K562 (cell line): ENCODE measurements at regions not wholly inside any gene's neighbourhood (a gene's known extent, or its start where the extent isn't known, plus 50 kb on each side); places are given as distances from the start of the nearest gene placed in this dataset.

Source experiments
- AFF1 ChIP-seq, 2 experiments: fragments of 450-650 bp; IDR thresholded peaks; 2 replicates each; pipeline ENCODE4 v1.6.1; 2018; ENCODE audit warnings: mild to moderate bottlenecking in 2 of 2, low read depth in 1 of 2; ENCODE audit not compliant: partially characterized antibody in 2 of 2
- FOXP1 ChIP-seq: sonication (generic); formaldehyde crosslinking; IDR thresholded peaks from 2 replicates; pipeline ENCODE4 v1.8.0; 2022; ENCODE audit warnings: mild to moderate bottlenecking, missing genetic modification reagents
- MAFF ChIP-seq: IDR thresholded peaks from 2 replicates; pipeline ENCODE4 v1.6.1; 2012; ENCODE audit warnings: low read length, improper control_type of control experiment
- PBX2 ChIP-seq, 2 experiments: IDR thresholded peaks in 1 of 2; conservative IDR thresholded peaks in 1 of 2; 2 replicates each; pipeline ENCODE4 v1.6.1; 2016; ENCODE audit warnings: low read depth in 2 of 2, mild to moderate bottlenecking in 1 of 2, missing compliant biosample characterization in 1 of 2, missing genetic modification characterization in 1 of 2, moderate library complexity in 1 of 2
- SIN3A ChIP-seq, 2 experiments: fragments of 150-350 bp in 1 of 2; IDR thresholded peaks; 2 replicates each; pipeline ENCODE4 v1.6.1; 2011 to 2016; ENCODE audit warnings: borderline replicate concordance in 2 of 2, low read depth in 2 of 2, low read length in 2 of 2, mild to moderate bottlenecking in 2 of 2, moderate library complexity in 2 of 2; ENCODE audit not compliant: control insufficient read depth in 1 of 2
- ZNF280B ChIP-seq: fragments of 250-450 bp; sonication (Bioruptor Pico); IDR thresholded peaks from 2 replicates; pipeline ENCODE4 v1.5.1; 2021; ENCODE audit warnings: mild to moderate bottlenecking
- ZNF318 ChIP-seq, 2 experiments: fragments of 450-650 bp; IDR thresholded peaks; 2 replicates each; pipeline ENCODE4 v1.6.1; 2016; ENCODE audit warnings: mild to moderate bottlenecking in 2 of 2, borderline replicate concordance in 1 of 2, low read depth in 1 of 2, moderate library complexity in 1 of 2
- ZNF589 ChIP-seq: fragments of 200-800 bp; sonication (Bioruptor generic); IDR thresholded peaks from 2 replicates; pipeline ENCODE4 v1.6.1; 2016; ENCODE audit warnings: low read depth, missing genetic modification characterization, missing compliant biosample characterization

- TF ChIP-seq ZNF280B (CRISPR knock-in tag) (no peak), FOXP1 (CRISPR knock-in tag) (no peak), MAFF (peak; percentile 72), SIN3A (IDR thresholded peaks at IDR 0.05; ENCODE audit: borderline replicate concordance in 2 of 2, control insufficient read depth in 1 of 2, low read depth in 2 of 2, low read length in 2 of 2) (no peak), ZNF589 (CRISPR knock-in tag) (no peak), PBX2 (CRISPR knock-in tag; IDR thresholded peaks at IDR 0.05; ENCODE audit: low read depth) (no peak), PBX2 (tag; conservative IDR thresholded peaks at IDR 0.05; ENCODE audit: low read depth) (no peak), AFF1 (IDR thresholded peaks at IDR 0.05; ENCODE audit: low read depth in 1 of 2, partially characterized antibody in 2 of 2) (no peak), ZNF318 (IDR thresholded peaks at IDR 0.05; ENCODE audit: borderline replicate concordance in 1 of 2, low read depth in 1 of 2) (peak in 1 of 2 experiments; percentile 25; a peak in 1 of 4 replicates)
Measured at GRCh38 chr16:7990626-7991260, 599.6 kb downstream of the TMEM114 start (continued).
